ENCODE measurements at regions not wholly inside any gene's neighbourhood (a gene's known extent, or its start where the extent isn't known, plus 50 kb on each side); places are given as distances from the start of the nearest gene placed in this dataset.

DNA sequence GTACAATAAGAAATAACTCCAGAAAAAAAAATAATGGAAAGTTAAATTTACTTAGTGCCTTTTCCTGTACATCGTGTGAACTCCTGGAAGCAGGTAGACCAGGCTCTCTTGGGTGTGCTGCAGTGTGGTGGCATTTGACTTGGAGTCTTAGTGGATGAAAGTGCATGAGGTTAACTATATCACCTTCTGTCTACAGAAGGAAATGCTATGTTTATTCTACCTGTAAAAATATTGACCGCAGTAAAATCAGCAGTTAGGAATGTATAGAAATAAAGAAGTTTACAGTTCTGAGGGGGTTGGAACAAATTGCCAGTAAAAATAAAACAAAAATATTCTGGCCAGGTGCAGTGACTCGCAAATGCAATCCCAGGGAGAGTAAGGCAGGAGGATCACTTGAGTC lies 722.1 kb downstream of the LIG4 start:
- Histone ChIP-seq H3K79me2 (ENCODE audit: insufficient read depth, low read length) (no peaks in the 10 kb centered on the region), H3K79me1 (ENCODE audit: insufficient read depth, low read depth, low read length, poor library complexity, severe bottlenecking) (no peaks in the 10 kb centered on the region), H3K9ac (ENCODE audit: extremely low read depth, insufficient read length, low read length) (no peak overlapping the region), H3K14ac (ENCODE audit: insufficient read depth, low read length) (no peak overlapping the region), H3K23me2 (ENCODE audit: insufficient read length, low read depth, low read length, poor library complexity, severe bottlenecking) (no peaks in the 10 kb centered on the region), H3T11ph (ENCODE audit: low read length) (no peak overlapping the region), H3K27me3 (ENCODE audit: insufficient read depth, low read length) (no peaks in the 10 kb centered on the region), H2BK15ac (ENCODE audit: low read depth, low read length) (no peak overlapping the region), H4K91ac (ENCODE audit: insufficient read length, low read depth, low read length) (no peak overlapping the region), H4K8ac (replicated peaks; ENCODE audit: insufficient read length, low read depth, low read length) (no peak overlapping the region), H3K27ac (ENCODE audit: insufficient read length, low read depth, low read length) (no peak overlapping the region), H4K5ac (ENCODE audit: insufficient read length, low read depth, low read length) (no peak overlapping the region), H2AK5ac (ENCODE audit: insufficient read length, low read length) (no peak overlapping the region), H4K20me1 (ENCODE audit: control insufficient read depth, insufficient read depth, insufficient read length) (no peaks in the 10 kb centered on the region), H2AFZ (ENCODE audit: low read length) (no peak overlapping the region), H3K4me2 (ENCODE audit: insufficient read depth, insufficient read length, low read length) (no peak overlapping the region), H3K9me3 (ENCODE audit: control insufficient read depth, low read depth, low read length) (no peaks in the 10 kb centered on the region), H3K4me1 (ENCODE audit: insufficient read depth, low read length) (no peaks in the 10 kb centered on the region), H3K23ac (ENCODE audit: insufficient read length, low read depth, low read length) (no peak overlapping the region), H3K18ac (ENCODE audit: insufficient read length, low read depth, low read length) (no peak overlapping the region), H3K4ac (ENCODE audit: low read depth, low read length) (no peak overlapping the region), H3K56ac (ENCODE audit: insufficient read length, low read depth, low read length) (no peak overlapping the region), H2BK12ac (ENCODE audit: insufficient read length, low read depth, low read length) (no peak overlapping the region), H2BK120ac (ENCODE audit: low read depth, low read length, poor library complexity, severe bottlenecking) (no peak overlapping the region), H2BK20ac (ENCODE audit: low read depth, low read length, poor library complexity, severe bottlenecking) (no peak overlapping the region), H2BK5ac (ENCODE audit: insufficient read length, low read length) (no peak overlapping the region)
- DNase-seq, result no peak
- no CpG with 5 or more reads among the region's 3 CpGs for WGBS (ENCODE audit: extremely low coverage, insufficient read length, low lambda C conversion rate)
- H3K27me3 Mint-ChIP-seq (ENCODE audit: low read depth), result no peaks in the 10 kb centered on the region
- H3K4me1 Mint-ChIP-seq, result no peaks in the 10 kb centered on the region
- no peak overlapping the region for H3K4me3 Mint-ChIP-seq
- H3K36me3 Mint-ChIP-seq (ENCODE audit: insufficient read depth in 1 of 3, low read depth in 3 of 3), result peaks cover 0 to 8% (median 2%) of the 10 kb centered on the region in 3 experiments; a peak in 2 of 7 replicates
- H3K27ac Mint-ChIP-seq, result no peak overlapping the region; a peak in 1 of 7 replicates
- H3K9me3 Mint-ChIP-seq, result peaks cover 14 to 17% of the 10 kb centered on the region in 2 experiments; a peak in 4 of 5 replicates
- TF ChIP-seq, protein P1, sequence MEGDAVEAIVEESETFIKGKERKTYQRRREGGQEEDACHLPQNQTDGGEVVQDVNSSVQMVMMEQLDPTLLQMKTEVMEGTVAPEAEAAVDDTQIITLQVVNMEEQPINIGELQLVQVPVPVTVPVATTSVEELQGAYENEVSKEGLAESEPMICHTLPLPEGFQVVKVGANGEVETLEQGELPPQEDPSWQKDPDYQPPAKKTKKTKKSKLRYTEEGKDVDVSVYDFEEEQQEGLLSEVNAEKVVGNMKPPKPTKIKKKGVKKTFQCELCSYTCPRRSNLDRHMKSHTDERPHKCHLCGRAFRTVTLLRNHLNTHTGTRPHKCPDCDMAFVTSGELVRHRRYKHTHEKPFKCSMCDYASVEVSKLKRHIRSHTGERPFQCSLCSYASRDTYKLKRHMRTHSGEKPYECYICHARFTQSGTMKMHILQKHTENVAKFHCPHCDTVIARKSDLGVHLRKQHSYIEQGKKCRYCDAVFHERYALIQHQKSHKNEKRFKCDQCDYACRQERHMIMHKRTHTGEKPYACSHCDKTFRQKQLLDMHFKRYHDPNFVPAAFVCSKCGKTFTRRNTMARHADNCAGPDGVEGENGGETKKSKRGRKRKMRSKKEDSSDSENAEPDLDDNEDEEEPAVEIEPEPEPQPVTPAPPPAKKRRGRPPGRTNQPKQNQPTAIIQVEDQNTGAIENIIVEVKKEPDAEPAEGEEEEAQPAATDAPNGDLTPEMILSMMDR (conservative IDR thresholded peaks at IDR 0.05), result no peak

Measured in H9 (cell line).